Iris pigment epithelial cell (primary cell): ENCODE measurements at regions not wholly inside any gene's neighbourhood (a gene's known extent, or its start where the extent isn't known, plus 50 kb on each side); places are given as distances from the start of the nearest gene placed in this dataset.

Source experiments
- DNase-seq: peaks from one replicate; pipeline ENCODE4 v3.0.0-alpha.2; 2011; ENCODE audit warnings: low read depth

DNA sequence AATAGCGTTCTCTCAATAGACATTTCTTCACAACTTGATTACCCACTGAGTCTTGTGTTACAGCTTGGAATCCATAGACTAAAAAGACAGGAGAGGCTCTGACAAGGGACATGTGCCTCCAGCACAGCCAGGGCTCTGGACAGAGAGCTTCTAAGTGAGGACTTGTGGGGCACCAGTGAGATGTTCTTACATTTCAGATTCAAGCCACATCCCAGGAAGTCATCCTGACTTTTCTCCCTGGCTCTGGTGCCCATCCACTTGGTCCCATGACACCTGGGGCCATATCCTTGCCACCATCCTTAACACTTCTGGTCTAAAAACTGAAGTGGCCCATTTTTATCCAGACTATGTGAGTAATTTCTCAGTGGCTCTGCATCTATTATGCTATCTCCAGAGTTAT is 440.1 kb downstream of the TCERG1L start:
- no peak for DNase-seq

GRCh38 chr10:130873636-130874035 is 437.9 kb downstream of the TCERG1L start:
- no peak for DNase-seq

DNA sequence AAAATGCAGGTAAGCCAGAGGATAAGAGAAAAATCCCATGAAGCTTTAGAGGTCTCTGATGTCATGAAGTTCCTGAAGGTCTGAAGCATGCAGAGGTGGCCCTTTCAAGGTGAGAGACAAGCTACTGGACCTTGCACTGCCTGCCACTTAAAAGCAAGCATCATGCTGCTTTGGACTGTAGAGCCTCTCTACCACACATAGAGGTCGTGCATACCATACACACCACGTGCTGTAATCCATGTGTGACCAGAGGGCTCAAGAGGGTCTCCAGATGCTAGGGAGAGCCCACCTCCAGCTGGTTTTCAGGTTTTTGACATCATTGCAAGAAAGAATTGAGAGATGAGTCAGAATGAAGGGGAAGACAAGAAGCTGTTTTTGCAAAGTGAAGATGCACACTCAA is 436.4 kb downstream of the TCERG1L start:
- DNase-seq, result no peak

GRCh38 chr10:130875897-130876472 is 435.5 kb downstream of the TCERG1L start:
- no peak for DNase-seq

DNA sequence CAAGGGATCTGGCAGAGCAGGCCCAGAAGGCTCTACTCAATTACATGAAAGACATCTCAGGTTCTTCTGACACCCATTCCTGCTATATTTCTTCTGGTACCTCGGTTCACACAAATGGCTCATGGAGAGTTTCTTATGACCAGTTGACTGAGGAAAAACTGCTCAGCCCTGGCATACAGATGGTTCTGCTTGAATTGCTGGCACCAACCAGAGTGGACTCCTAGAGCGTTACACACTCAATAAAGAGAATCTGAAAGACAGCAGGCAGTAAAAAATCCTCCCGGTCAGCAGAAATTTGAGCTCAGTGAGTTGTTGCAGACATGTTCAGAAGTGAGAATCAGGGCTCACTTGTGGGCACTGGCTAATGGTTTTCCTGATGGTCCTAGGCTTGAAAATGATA is 434.4 kb downstream of the TCERG1L start:
- DNase-seq, result no peak

DNA sequence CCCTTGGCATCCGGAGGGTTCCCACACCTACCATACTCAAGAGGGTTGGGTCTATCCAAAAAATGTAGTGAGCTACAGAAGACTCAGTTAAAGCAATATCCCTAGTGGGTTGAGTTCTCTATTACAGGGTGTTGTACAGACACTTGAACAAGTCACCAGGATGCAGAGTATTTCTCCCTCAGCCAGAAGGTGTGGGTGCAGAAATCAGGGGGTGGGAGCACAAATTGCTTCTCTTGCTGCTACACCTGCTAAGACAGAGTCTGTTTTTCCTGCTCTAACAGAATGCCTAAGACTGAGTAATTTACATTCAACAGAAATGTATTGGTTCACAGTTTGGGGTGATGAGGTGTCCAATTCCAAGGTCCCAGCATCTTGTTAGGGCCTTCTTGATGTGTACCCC is 433.4 kb downstream of the TCERG1L start:
- DNase-seq, result no peak

DNA sequence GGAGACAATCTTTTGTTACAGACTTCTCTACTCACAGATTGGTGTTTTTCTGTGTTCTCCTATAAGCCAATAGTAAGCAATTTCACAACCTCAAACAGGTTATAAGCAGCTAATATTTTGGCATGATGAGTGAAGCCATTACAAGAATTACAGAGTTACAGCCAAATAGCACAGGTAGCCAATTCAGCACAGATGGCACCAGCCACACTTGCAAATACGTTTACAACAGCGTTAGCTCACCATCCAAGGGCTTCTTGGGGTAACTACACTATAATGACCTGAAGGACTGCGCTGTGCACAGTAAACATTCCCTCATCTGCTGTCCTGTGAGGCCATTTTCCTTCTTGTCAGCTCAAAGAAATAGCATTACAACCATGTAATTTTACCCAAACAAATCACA is 428.6 kb downstream of the TCERG1L start:
- DNase-seq, result no peak

- DNase-seq, result no peak
Observed at GRCh38 chr10:130884456-130884855, 427.1 kb downstream of the TCERG1L start.

GRCh38 chr10:130885021-130885655 is 426.4 kb downstream of the TCERG1L start:
- no peak for DNase-seq

- DNase-seq, result no peak
Observed at GRCh38 chr10:130887170-130887569, 424.4 kb downstream of the TCERG1L start.

GRCh38 chr10:130888493-130888892 is 423.0 kb downstream of the TCERG1L start:
- no peak for DNase-seq

DNA sequence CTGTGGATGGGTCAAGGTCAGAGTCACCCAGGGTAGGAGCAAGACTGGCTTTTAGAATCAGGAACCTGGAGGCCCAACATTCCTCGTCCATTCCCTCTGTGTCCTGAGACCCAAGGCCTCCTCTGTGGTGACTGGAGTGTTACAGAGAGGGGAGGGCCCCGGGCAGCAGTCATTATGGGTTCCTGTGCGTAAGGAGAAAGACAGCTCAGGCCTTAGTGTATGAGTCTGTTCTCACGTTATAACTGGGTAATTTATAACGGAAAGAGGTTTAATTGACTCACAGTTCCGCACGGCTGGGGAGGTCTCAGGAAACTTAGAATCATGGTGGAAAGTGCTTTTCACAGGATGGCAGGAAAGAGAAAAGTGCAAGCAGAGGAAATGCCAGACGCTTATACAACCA is 422.3 kb downstream of the TCERG1L start:
- DNase-seq, result no peak

GRCh38 chr10:130889780-130890179 is 421.7 kb downstream of the TCERG1L start:
- DNase-seq, result no peak

- DNase-seq, result no peak
Observed at GRCh38 chr10:130891066-130891465, 420.5 kb downstream of the TCERG1L start.

DNA sequence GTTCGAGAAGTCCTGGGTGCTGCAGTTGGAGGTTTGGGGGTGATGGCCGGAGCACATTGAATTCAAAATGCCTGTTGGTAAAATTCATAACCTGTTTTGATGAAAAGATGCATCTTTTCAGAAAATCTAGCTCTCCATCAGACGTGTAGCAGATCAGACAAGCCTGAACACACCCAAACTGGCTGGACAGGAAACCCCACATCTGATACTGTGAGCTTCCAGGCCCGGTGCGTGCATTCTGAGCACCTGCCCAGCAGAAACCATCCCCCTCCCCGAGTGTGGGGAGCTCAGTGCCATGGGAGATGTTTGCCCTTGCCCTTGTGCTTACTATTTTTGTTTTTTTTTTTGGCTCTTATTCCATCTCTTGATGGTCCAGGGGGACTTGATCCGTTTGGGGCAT is 417.1 kb downstream of the TCERG1L start:
- DNase-seq, result no peak

DNA sequence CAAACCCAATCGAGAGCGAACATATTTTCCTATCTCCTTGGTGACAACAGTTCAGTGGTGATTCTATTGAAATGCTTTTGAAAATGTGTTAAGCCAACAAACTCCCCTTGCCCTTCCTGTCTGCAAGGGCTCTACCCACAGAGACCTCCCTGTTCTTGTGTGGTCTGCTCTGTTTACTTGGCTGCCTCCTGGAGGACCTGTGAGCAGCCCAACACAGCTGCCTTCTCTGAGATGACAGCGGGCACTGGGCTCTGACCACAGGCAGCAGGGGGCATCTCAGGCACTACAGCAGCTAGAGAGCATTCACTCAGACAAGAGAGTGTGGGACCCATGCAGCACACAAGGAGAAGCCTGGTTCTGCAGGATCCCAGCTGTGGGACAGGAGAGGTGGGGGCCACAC is 416.4 kb downstream of the TCERG1L start:
- no peak for DNase-seq

DNA sequence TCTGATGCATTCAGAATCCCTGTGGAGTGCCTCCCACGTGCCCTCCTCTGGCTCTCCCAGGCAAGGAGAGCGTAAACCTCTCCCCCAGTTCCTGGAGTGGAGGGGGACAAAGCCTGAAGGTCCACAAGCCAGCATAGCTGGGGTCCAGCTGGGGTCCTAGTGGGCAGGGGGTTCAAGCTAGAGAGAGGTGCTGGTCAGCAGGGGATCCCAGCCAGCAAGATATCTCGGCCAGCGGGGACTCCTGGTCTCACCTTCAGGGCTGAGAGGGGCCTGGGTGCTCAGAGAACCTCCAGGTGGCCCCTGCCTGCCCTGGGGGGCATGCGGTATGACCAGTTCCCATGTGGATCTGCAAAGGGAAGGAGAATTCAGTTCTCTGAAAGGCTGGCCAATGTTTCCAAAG is 413.7 kb downstream of the TCERG1L start:
- no peak for DNase-seq

GRCh38 chr10:130898381-130898780 is 413.1 kb downstream of the TCERG1L start:
- no peak for DNase-seq

GRCh38 chr10:130899856-130900255 is 411.7 kb downstream of the TCERG1L start:
- DNase-seq, result no peak

DNA sequence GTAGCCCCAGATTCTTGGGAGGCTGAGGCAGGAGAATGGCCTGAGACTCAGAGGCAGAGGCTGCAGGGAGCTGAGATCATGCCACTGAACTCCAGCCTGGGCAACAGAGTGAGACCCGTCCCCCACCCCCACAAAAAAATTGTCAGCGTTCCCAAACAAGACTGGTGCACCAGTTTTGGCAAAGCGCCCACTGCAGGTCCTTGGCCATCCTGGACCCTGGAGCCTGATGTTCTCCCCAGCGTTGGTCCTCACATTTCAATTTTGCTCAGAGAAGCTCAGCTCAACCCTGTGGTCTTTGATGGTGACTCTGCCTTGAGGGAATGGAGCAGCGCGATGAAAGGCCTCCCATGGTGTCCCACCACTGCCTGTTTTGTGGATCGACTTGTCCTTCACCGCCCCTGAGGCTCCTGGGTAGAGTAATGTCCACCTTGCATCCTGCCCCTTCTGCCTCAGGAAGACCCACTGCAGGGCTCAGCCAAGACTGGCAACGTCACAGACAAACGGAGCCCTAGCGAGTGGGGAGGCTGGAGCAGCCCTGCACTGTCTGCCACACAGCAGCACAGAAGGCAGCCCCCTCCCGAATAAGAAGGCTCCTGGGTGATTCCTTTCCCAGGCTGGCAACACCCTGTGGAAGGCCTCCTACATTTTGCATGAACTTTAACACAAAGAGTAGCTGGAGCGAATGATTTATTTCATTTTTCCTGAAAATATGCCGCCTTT is 410.9 kb downstream of the TCERG1L start:
- DNase-seq, result no peak

- no peak for DNase-seq
Observed at GRCh38 chr10:130901311-130902165, 410.0 kb downstream of the TCERG1L start.

GRCh38 chr10:130902471-130902870 is 409.1 kb downstream of the TCERG1L start:
- no peak for DNase-seq

DNA sequence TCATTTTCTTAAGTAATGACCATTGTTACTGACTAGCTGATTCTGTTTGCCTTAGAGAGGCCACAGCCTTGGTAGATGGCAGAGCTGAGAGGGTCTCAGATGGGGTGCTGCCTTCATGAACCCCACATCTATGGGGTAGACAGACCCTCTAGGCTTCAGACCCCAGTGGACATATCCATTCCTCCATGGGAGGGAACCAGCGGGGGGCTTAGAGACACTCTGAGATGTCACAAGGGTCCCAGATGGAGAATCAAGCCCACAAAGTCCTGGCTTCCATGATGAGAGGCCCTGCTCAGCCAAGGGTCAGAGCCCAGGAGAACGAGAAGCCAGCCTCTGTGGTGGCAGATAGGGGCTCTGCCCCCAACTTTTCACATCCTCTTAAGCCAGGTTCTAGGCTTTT is 408.6 kb downstream of the TCERG1L start:
- DNase-seq, result no peak
